H1 (cell line): ENCODE measurements at regions not wholly inside any gene's neighbourhood (a gene's known extent, or its start where the extent isn't known, plus 50 kb on each side); places are given as distances from the start of the nearest gene placed in this dataset.
A peak's percentile ranks its signal among the peaks of the same experiment; 100 is the strongest.

ENCODE experiments used
- CHD7 ChIP-seq: fragments of 300-600 bp; sonication (generic); IDR thresholded peaks from 2 replicates; pipeline ENCODE4 v1.7.1; 2012; ENCODE audit warnings: low read length, moderate library complexity, mild to moderate bottlenecking, inconsistent platforms; ENCODE audit not compliant: insufficient replicate concordance
- EP300 ChIP-seq, 2 experiments: IDR thresholded peaks; 1 replicate in 1 of 2; 2 replicates in 1 of 2; pipeline ENCODE4 v1.6.1; 2011 to 2012; ENCODE audit warnings: low read depth in 2 of 2, low read length in 2 of 2, mild to moderate bottlenecking in 2 of 2, borderline replicate concordance in 1 of 2, inconsistent platforms in 1 of 2, moderate library complexity in 1 of 2
- GTF2F1 ChIP-seq: IDR thresholded peaks from 2 replicates; pipeline ENCODE4 v1.6.1; 2012; ENCODE audit warnings: low read depth, low read length, improper control_type of control experiment, borderline replicate concordance
- RAD21 ChIP-seq, 2 experiments: IDR thresholded peaks in 1 of 2; conservative IDR thresholded peaks in 1 of 2; 2 replicates each; pipeline ENCODE4 v1.6.1; 2011; ENCODE audit warnings: low read depth in 2 of 2, low read length in 2 of 2, improper control_type of control experiment in 1 of 2, inconsistent platforms in 1 of 2, mild to moderate bottlenecking in 1 of 2, moderate library complexity in 1 of 2
- SIRT6 ChIP-seq: IDR thresholded peaks from one replicate; pipeline ENCODE4 v1.7.1; 2012; ENCODE audit warnings: low read length, inconsistent platforms

- TF ChIP-seq CHD7, result no peak
- no peak for TF ChIP-seq SIRT6
- peak in 1 of 2 experiments; percentile 18; a peak in 1 of 4 replicates for TF ChIP-seq RAD21 (IDR thresholded peaks at IDR 0.05 in 1 of 2, conservative IDR thresholded peaks at IDR 0.05 in 1 of 2; ENCODE audit: low read depth in 2 of 2, low read length in 2 of 2)
- no peak for TF ChIP-seq GTF2F1
- TF ChIP-seq EP300 (IDR thresholded peaks at IDR 0.05; ENCODE audit: borderline replicate concordance in 1 of 2, low read depth in 2 of 2, low read length in 2 of 2), result no peak
Measured at GRCh38 chr12:77736219-77736965, 94.3 kb upstream of the NAV3 start (continued).
